Liver (tissue), 8 donors: ENCODE measurements at regions not wholly inside any gene's neighbourhood (a gene's known extent, or its start where the extent isn't known, plus 50 kb on each side); places are given as distances from the start of the nearest gene placed in this dataset.
A peak's percentile ranks its signal among the peaks of the same experiment; 100 is the strongest.

Experiments used
- DNase-seq: peaks from one replicate; pipeline ENCODE4 v3.0.0-alpha.2; 2017; ENCODE audit warnings: low spot score
- H3K27ac ChIP-seq, 2 donors: one replicate each; pipeline ENCODE4 v1.7.0; 2013; ENCODE audit warnings: inconsistent platforms in 2 of 2, low read length in 2 of 2, control low read depth in 1 of 2, low read depth in 1 of 2, mild to moderate bottlenecking in 1 of 2
- H3K27me3 ChIP-seq, 4 donors: one replicate each; pipeline versions ENCODE4 v1.6.1 to v1.7.0; 2013; ENCODE audit warnings: low read length in 3 of 4, inconsistent platforms in 1 of 4, mild to moderate bottlenecking in 1 of 4, moderate library complexity in 1 of 4; ENCODE audit not compliant: control insufficient read depth in 4 of 4, insufficient read depth in 4 of 4
- H3K36me3 ChIP-seq, 4 donors: one replicate each; pipeline versions ENCODE4 v1.6.1 to v1.7.0; 2013; ENCODE audit warnings: low read length in 3 of 4, mild to moderate bottlenecking in 3 of 4, low read depth in 1 of 4, moderate library complexity in 1 of 4; ENCODE audit not compliant: control insufficient read depth in 4 of 4, insufficient read depth in 3 of 4
- H3K4me1 ChIP-seq, 4 donors: one replicate each; pipeline versions ENCODE4 v1.6.1 to v1.7.0; 2013; ENCODE audit warnings: low read length in 3 of 4, mild to moderate bottlenecking in 3 of 4, moderate library complexity in 1 of 4; ENCODE audit not compliant: control insufficient read depth in 4 of 4, insufficient read depth in 4 of 4
- H3K4me3 ChIP-seq, 3 donors: one replicate each; pipeline versions ENCODE4 v1.6.1 to v1.7.0; 2013; ENCODE audit warnings: low read length in 3 of 3, control low read depth in 1 of 3, low read depth in 1 of 3, mild to moderate bottlenecking in 1 of 3
- H3K9ac ChIP-seq, 2 donors: one replicate each; pipeline ENCODE4 v1.7.0; 2013; ENCODE audit warnings: low read length in 2 of 2, mild to moderate bottlenecking in 2 of 2, moderate library complexity in 2 of 2, control low read depth in 1 of 2, low read depth in 1 of 2
- H3K9me3 ChIP-seq, 4 donors: one replicate each; pipeline versions ENCODE4 v1.6.1 to v1.7.0; 2013; ENCODE audit warnings: low read length in 3 of 4; ENCODE audit not compliant: control insufficient read depth in 4 of 4
- GABPA ChIP-seq, 2 donors: IDR thresholded peaks in 1 of 2; conservative IDR thresholded peaks in 1 of 2; 2 replicates each; pipeline ENCODE4 v1.6.1; 2016; ENCODE audit warnings: antibody characterized with exemption in 2 of 2, mild to moderate bottlenecking in 1 of 2, moderate library complexity in 1 of 2
- HNF4A ChIP-seq, 2 donors: conservative IDR thresholded peaks; 2 replicates each; pipeline ENCODE4 v1.6.1; 2016; ENCODE audit warnings: antibody characterized with exemption in 2 of 2, mild to moderate bottlenecking in 2 of 2
- HNF4G ChIP-seq: IDR thresholded peaks from 2 replicates; pipeline ENCODE4 v1.6.1; 2016; ENCODE audit warnings: antibody characterized with exemption
- NR2F2 ChIP-seq: IDR thresholded peaks from 2 replicates; pipeline ENCODE4 v1.6.1; 2016; ENCODE audit warnings: antibody characterized with exemption
- RAD21 ChIP-seq, 2 donors: IDR thresholded peaks; 2 replicates each; pipeline ENCODE4 v1.6.1; 2016; ENCODE audit warnings: antibody characterized with exemption in 2 of 2, mild to moderate bottlenecking in 2 of 2
- RXRA ChIP-seq, 2 donors: IDR thresholded peaks; 2 replicates each; pipeline ENCODE4 v1.6.1; 2017 to 2018; ENCODE audit warnings: antibody characterized with exemption in 2 of 2, mild to moderate bottlenecking in 1 of 2
- YY1 ChIP-seq: IDR thresholded peaks from 2 replicates; pipeline ENCODE4 v1.6.1; 2016; ENCODE audit warnings: antibody characterized with exemption, mild to moderate bottlenecking
- WGBS: extraction: QIAGEN DNeasy Blood & Tissue Kit; methylation state at CpG from one replicate; pipeline ENCODE4 v1.1.7; 2013; 5-methylcytosine and 5-hydroxymethylcytosine counted together
- TF ChIP-seq, protein P1 (sequence below): fragments of 150-350 bp; IDR thresholded peaks from 2 replicates; pipeline ENCODE4 v1.5.1; 2017; ENCODE audit warnings: improper control_type of control experiment, low read depth, low read length; ENCODE audit not compliant: missing input control
- TF ChIP-seq, protein P2 (sequence below): IDR thresholded peaks from 2 replicates; pipeline ENCODE4 v1.6.1; 2016; ENCODE audit warnings: antibody characterized with exemption, mild to moderate bottlenecking
- donor health status: healthy.
- donor health status: healthy.
- donor health status: healthy.
- donor health status: healthy.
- donor health status: healthy.

DNA sequence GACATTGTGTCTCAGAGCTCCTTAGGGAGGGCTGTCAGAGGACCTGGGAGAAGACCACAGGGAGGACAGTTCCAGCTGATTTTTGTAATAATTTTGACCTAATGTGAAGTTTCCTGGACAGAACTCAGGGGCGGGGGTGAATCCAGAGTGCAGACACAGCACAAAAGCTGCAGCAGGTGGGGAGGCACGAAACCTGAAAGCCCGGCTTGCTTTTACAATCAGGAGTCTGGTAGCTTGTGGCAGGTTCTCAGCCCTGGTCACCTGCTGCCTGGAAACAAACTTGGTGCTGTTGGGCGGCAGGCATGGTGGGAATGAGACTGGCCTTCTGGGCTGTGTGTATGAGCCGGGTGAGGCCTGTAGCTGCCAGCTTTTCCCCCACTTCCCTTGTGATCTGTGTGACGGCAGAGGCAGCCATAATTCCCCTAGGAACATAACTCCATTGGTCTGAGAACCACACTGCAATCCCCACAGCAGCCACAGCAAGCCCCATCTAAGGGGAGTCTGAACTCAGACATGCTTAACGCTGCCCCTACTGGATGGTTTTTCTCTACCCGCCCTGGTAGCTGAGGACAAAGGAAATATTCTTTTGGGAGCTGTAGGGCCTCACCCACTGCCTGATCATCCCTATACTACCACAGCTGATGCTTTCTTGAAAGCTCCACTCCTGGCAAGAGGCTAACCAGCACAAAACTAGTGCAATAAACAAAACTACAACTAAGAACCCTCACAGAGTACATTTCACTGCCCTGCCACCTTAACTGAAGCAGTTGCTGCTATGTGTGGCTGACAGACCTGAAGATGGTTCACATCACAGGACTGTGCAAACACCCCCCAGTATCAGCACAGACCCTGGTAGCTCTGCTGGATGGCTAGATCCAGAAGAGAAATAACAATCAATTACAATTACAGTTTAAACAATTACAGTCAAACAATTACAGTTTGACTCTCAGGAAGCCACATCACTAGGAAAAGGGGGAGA lies 1055.1 kb upstream of the GJE1 start:
- H3K4me1 ChIP-seq, result peaks cover 3 to 9% (median 7%) of the 10 kb centered on the region in 4 donors

DNA sequence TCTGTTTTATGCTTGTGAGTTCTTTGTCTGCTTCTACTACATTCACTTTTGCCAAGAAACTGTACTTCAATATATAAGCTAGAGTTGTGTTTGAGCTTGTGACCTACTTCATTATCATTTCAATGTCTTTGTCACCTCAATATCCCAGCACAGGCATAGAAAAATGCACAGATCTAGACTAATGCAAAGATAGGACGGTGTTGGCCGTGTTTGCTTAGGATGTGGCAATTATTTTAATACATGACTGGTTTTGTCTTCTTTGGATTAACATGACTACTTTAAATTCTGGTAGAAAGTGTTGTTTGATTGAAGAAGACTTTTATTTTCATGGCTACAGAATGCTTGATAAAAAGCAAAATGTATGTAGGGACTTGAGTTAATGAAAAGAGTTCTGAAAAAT lies 1075.0 kb upstream of the GJE1 start:
- DNase-seq, result no peak
- Histone ChIP-seq H3K9me3 (no peaks in the 10 kb centered on the region), H3K27me3 (no peaks in the 10 kb centered on the region), H3K27ac (no peak overlapping the region), H3K4me1 (no peaks in the 10 kb centered on the region), H3K36me3 (no peaks in the 10 kb centered on the region), H3K9ac (no peak overlapping the region), H3K4me3 (no peak overlapping the region)
- WGBS, result 98% methylated on average over 2 of the region's 2 CpGs
- TF ChIP-seq RAD21 (IDR thresholded peaks at IDR 0.05) (no peak), RXRA (IDR thresholded peaks at IDR 0.05) (no peak), HNF4G (no peak), YY1 (no peak), NR2F2 (no peak), GABPA (IDR thresholded peaks at IDR 0.05 in 1 of 2, conservative IDR thresholded peaks at IDR 0.05 in 1 of 2) (no peak), HNF4A (conservative IDR thresholded peaks at IDR 0.05) (no peak)
- TF ChIP-seq, protein P1, sequence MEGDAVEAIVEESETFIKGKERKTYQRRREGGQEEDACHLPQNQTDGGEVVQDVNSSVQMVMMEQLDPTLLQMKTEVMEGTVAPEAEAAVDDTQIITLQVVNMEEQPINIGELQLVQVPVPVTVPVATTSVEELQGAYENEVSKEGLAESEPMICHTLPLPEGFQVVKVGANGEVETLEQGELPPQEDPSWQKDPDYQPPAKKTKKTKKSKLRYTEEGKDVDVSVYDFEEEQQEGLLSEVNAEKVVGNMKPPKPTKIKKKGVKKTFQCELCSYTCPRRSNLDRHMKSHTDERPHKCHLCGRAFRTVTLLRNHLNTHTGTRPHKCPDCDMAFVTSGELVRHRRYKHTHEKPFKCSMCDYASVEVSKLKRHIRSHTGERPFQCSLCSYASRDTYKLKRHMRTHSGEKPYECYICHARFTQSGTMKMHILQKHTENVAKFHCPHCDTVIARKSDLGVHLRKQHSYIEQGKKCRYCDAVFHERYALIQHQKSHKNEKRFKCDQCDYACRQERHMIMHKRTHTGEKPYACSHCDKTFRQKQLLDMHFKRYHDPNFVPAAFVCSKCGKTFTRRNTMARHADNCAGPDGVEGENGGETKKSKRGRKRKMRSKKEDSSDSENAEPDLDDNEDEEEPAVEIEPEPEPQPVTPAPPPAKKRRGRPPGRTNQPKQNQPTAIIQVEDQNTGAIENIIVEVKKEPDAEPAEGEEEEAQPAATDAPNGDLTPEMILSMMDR, result no peak
- TF ChIP-seq, protein P2, sequence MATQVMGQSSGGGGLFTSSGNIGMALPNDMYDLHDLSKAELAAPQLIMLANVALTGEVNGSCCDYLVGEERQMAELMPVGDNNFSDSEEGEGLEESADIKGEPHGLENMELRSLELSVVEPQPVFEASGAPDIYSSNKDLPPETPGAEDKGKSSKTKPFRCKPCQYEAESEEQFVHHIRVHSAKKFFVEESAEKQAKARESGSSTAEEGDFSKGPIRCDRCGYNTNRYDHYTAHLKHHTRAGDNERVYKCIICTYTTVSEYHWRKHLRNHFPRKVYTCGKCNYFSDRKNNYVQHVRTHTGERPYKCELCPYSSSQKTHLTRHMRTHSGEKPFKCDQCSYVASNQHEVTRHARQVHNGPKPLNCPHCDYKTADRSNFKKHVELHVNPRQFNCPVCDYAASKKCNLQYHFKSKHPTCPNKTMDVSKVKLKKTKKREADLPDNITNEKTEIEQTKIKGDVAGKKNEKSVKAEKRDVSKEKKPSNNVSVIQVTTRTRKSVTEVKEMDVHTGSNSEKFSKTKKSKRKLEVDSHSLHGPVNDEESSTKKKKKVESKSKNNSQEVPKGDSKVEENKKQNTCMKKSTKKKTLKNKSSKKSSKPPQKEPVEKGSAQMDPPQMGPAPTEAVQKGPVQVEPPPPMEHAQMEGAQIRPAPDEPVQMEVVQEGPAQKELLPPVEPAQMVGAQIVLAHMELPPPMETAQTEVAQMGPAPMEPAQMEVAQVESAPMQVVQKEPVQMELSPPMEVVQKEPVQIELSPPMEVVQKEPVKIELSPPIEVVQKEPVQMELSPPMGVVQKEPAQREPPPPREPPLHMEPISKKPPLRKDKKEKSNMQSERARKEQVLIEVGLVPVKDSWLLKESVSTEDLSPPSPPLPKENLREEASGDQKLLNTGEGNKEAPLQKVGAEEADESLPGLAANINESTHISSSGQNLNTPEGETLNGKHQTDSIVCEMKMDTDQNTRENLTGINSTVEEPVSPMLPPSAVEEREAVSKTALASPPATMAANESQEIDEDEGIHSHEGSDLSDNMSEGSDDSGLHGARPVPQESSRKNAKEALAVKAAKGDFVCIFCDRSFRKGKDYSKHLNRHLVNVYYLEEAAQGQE, result no peak

More for the DNA sequence above, 1055.1 kb upstream of the GJE1 start:
- Histone ChIP-seq H3K27me3 (no peaks in the 10 kb centered on the region), H3K9me3 (no peaks in the 10 kb centered on the region), H3K36me3 (no peaks in the 10 kb centered on the region), H3K9ac (no peak overlapping the region), H3K4me3 (no peak overlapping the region), H3K27ac (peak overlapping the region in 1 of 2 donors; percentile 20)
- no peak for DNase-seq
- TF ChIP-seq, protein P1, result peak; percentile 24
- TF ChIP-seq HNF4A (conservative IDR thresholded peaks at IDR 0.05) (no peak), RAD21 (IDR thresholded peaks at IDR 0.05) (peak in 1 of 2 donors; percentile 59)
- WGBS, result 93% methylated on average over 8 of the region's 8 CpGs
